ENCODE measurements at regions not wholly inside any gene's neighbourhood (a gene's known extent, or its start where the extent isn't known, plus 50 kb on each side); places are given as distances from the start of the nearest gene placed in this dataset.
"Not testable (repeated sequence)": the region's sequence is repeated elsewhere in the genome, so short reads cannot be mapped to it uniquely, and the experiment has no call there.

DNA sequence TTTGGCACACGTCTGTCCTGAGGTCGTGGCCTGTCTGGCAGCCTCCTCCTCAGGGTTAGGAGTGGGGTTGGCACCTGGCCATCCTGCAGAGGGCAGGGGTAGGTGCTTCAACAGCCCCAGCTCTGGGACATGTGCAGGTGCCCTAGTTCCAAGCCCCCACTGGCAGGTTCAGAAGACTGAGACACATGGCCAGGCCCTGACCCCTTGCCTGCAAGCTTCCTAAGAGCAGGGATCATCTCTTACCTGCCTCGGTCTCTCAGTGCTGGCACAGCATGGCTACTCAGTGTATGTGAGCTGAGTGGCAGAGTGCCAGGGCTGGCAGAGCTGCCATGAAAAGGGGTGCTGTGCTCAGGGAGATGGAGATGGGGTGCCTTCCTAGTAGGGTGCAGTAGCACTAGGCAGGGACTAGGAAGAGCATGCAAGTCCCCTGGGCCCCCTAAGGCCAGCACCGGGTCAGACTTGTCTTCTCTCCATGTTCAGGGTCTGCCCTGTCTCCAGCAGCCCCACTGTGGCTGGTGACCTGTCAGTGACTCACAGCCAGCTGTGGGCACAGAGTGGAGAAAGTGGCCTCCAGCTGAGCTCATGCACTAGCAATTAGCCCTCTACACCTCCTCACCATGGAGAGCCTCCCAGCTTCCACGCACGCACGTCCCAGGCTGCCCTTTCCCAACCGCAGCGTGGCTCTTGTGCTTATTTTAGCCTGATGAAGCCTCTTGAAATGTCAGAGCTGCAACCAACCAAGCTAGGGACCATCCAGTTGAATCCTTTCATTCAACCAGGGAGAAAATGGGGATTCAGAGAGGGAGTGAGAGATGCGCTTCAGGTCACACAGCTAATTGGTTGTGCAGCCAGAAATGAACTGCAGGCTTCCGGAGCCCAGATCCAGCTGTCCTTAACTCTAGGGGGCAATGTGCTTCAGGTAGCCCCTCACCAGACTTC lies 116.6 kb downstream of the MRPL14 start:
- no peak for DNase-seq

DNA sequence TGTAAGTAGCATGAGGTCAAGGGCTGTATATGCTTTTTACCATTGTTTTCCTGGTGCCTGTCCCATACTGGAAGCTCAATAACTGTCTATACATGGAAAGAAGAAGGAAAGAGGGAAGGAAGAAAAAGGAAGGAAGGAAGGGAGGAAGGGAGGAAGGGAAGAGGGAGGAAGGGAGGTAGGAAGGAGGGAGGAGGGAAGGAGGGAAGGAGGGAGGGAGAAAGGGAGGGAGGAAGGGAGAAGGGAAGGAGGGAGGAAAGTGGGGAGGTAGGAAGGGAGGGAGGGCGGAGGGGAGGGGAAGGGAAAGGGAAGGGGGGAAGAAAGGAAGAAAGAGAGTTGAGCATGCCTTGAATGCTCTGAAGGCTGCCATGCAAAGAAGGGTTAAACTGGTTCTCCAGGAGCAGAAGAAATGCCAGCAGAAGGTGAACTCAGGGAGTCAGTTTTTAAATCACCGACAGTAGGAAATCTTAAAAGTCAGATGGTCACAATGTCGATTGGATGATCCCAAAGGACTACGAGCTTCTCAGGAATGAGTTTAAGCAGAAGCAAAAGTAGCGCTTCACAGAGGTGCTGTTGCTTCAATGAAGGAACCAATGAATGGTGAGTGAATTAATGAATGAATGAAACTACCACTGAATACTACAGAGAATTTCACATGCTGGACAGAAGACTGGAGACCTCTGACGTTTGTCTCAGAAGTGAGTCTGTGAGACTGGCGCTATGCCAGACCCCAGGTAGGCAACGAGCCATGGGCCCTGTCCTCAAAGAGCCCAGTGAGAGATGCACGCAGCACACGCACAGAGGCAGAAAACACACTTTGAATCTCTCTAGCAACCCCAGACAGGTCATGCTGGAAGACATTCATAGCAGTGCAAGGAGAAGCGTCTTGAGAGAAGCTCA lies 117.6 kb downstream of the MRPL14 start:
- DNase-seq: no peak

- DNase-seq: no peak
Observed at GRCh38 chr6:44008821-44009370, 118.4 kb downstream of the MRPL14 start.

DNA sequence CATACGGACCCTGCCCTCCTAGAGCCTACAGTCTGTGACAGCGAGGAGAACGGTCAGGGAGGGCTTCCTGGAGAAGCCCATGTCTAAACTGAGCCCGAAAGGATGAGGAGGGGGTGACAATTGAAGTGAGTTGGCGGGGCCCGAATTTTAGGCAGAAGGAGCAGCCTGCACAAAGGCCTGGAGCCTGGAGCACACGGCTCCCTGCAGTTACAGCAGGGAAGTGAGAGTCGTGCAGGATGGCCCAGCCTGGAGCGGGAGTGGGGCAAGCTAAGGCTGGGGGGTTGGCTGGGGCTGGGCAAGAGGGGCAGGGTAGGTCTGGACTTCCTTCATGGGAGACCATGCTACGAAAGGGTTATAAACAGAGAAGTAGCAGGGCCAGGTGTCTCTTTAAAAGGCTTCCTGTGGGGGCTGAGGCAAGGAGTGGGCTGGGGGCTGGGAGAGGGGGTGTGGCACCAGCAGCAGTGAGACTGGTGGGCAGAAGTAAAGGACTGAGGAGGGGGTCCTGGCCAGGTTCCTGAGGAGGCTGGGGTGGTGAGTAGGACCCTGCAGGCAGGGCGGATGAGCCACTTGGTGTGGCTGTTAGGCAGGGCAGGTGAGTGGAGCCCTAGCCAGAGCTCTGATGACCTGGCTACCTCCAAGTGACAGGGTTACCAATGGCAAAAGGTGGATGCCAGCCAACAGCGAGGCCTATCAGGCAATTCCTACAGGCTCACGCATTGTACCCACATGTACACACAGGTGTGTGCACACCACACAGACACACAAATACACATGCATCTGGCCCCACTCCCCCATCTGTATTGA lies 119.2 kb downstream of the MRPL14 start:
- no peak for DNase-seq

DNA sequence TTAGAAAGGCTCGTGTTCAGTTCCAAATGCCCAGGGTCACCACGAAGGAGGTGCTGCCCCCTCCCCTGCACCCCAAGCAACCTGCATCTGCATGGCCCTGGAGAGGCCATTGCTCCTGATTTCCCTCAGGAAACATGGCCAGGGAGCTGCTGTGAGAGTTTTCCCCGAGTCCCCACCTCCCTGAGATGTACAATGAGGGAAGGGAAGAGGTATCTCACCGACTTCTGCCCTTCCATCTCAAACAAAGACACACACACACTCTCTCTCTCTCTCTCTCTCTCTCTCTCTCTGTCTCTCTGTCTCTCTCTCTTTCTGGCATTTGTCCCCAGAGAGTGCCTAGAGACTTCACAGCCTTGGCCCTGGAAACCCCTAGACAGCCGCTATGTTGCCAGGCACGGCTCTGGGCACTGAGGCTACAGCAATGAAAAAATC lies 120.4 kb downstream of the MRPL14 start:
- no peak for DNase-seq

GRCh38 chr6:44006123-44006871 lies 121.0 kb downstream of the MRPL14 start:
- no peak for DNase-seq

DNA sequence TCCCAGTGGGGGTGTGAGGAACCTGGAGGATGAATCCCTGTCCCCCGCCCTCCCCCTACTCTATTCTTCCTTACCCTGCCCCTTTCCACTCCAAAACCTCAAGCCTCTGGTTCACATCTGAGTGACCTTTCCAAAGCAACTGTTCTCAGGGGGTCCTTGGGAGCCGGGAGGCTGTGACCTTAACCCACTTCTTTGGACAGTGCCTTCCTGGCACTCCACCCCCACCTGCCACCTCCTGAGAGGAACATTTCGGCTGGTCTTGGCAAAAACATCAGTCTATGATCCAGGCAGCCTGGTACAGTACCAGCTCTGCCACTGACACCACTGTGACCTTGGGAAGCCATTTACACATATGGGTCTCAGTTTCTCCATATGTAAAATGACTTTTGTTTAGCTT lies 121.7 kb downstream of the MRPL14 start:
- no peak for DNase-seq

GRCh38 chr6:44004625-44005506 lies 122.4 kb downstream of the MRPL14 start:
- DNase-seq: no peak

- no peak for DNase-seq
Observed at GRCh38 chr6:44004136-44004535, 123.1 kb downstream of the MRPL14 start.

DNA sequence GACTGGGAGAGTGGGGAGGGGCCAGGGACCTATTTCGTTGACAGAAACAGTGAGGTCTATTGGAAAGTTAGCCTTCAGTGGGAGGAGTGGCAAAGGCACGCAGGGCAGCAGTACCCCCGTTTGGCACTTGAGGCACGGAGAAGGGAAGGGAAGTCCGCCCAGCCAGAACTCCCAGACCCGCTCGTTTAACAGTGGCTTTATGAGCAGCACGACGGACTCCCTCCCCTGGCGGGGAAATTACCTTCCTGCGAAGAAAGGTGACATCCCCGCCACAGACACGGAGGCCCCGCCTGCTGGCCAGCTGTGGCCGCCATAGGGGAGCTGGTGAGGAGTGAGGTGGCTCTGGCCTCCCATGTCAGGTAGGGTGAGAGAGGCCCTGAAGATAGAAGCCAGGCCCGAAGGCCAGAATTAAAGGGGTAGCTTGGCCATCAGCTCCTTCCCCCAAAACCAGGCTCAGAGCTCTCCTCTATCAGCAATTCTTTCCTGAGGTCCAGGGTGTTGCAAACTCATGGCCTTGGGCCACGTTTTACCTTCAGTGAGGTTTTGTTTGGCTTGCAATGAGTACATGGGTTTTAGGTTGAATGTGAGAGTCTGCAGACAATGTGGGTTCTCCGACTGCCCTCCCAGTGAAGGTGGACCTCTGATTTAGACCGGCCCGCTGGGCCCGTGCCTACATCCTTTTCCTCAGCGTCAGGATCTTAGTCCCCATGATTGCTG lies 123.7 kb downstream of the MRPL14 start:
- DNase-seq: no peak

- peak; percentile 59 for DNase-seq
Observed at GRCh38 chr6:44002593-44003344, 124.5 kb downstream of the MRPL14 start.

DNA sequence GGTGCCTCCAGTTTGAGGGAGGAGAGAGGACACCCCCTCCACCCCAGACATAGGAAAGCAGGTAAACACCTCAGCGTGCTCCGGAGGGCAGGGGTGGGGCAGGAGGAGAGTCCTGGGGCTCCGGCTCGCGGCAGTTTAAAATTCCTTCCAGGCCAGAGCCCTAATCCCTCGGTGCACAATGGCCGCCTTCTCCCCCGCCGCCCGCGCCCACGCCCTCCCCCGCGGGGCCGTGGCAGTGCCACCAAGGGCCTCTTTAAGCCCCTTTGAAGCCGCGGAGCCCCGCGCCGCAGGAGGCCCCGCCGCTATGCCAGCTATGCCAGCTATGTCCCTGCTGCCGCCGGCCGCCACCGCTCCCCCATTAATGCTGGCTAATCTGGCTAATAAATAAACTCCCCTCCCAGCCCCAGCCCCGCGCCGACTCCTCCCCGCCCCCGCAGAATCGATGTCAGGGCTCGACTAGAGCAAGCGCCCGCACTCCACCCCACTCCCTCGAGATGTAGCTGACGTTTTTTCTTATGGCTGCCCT lies 125.1 kb downstream of the MRPL14 start:
- DNase-seq: no peak

DNA sequence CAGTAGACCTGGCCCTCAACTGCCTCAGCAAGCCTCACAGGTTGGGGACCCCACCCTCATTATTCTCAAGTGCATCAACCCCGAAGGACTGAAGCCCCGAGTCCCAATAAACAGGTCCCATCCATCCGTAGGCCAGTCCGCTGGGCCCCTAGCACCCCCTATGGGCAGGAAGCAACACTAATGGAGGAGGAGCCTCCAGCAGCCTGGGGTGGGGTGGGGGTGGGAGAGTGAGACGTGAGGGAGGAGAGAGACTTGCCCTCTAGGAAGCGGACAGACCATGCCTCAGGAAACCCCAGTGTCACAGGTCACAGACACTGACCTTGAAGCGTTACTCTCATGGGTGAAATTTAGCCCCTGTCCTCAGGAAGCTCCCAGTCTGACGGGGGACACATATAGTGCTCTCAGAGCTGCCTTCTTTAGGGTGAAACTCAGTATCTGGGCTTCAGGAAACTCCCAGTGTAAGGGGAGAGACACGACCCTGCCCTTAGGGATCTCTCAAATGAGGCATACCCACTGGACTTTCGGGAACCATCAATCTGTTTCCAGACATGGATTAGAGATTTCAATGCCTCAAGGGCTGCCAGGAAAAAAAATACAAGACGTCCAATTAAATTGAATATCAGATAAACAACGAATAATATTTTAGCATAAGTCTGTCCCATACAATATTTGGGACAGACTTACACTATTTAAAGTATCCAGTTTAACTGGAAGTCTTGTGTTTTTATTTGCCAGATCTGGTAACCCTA lies 125.8 kb downstream of the MRPL14 start:
- no peak for DNase-seq

- peak; percentile 11 for DNase-seq
Observed at GRCh38 chr6:44000164-44000842, 126.9 kb downstream of the MRPL14 start.

GRCh38 chr6:43999628-44000027 lies 127.6 kb downstream of the MRPL14 start:
- no peak for DNase-seq

GRCh38 chr6:43998592-43999243 lies 128.5 kb downstream of the MRPL14 start:
- not testable (repeated sequence) for DNase-seq

DNA sequence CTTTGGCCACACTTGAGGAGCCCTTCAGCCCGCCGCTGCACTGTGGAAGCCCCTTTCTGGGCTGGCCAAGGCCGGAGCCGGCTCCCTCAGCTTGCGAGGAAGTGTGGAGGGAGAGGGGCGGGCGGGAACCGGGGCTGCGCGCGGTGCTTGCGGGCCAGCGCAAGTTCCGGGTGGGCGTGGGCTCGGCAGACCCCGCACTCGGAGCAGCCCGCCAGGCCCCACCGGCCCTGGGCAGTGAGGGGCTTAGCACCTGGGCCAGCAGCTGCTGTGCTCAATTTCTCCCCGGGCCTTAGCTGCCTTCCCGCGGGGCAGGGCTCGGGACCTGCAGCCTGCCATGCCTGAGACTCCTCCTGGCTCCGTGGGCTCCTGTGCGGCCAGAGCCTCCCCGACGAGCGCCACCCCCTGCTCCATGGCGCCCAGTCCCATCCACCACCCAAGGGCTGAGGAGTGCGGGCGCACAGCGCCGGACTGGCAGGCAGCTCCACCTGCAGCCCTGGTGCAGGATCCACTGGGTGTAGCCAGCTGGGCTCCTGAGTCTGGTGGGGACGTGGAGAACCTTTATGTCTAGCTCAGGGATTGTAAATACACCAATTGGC lies 129.2 kb downstream of the MRPL14 start:
- not testable (repeated sequence) for DNase-seq

All from stimulated activated CD4-positive, alpha-beta T cell treated with anti-CD3 and anti-CD28 coated beads, Interleukin-4, amount 100 ng/mL, for 24 hours (primary cell).